ENCODE measurements at regions not wholly inside any gene's neighbourhood (a gene's known extent, or its start where the extent isn't known, plus 50 kb on each side); places are given as distances from the start of the nearest gene placed in this dataset.

DNA sequence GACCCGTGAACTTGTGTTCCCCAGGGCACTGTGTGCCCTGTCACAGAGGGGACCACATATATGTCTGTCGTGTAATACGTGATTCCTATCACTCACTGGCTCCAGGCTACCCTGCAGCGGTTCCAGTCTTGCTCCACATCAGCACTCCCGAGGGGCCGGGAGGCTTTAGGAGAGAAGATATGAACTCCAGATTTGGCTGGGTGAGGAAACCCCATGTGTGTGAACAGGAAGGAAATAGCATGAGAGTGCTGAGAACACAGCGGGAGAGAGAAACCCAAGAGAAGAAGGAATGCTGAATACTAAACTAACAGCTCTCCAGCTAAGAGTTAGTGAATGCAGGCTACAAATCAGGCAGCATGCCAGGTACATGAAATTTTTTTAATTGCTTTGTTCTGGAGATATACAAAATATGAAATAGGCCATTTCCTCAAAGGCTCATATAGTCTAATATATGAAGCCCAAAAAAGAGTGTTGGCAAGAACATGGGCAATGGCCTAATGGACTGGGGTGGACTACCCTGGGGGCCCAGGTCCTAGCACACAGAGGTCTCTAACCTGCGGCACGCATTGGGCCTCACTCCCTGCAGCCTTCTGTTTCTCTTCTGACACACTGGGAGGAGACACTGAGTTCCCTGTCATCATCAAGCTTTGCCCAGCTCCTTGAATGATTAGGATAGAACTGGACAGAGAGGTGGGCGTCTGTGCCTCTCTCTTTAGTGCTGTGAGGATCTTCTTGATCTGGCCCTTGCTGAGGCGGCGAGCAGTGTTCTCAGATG is 372.8 kb upstream of the RAB6C start:
- TF ChIP-seq, protein P1, sequence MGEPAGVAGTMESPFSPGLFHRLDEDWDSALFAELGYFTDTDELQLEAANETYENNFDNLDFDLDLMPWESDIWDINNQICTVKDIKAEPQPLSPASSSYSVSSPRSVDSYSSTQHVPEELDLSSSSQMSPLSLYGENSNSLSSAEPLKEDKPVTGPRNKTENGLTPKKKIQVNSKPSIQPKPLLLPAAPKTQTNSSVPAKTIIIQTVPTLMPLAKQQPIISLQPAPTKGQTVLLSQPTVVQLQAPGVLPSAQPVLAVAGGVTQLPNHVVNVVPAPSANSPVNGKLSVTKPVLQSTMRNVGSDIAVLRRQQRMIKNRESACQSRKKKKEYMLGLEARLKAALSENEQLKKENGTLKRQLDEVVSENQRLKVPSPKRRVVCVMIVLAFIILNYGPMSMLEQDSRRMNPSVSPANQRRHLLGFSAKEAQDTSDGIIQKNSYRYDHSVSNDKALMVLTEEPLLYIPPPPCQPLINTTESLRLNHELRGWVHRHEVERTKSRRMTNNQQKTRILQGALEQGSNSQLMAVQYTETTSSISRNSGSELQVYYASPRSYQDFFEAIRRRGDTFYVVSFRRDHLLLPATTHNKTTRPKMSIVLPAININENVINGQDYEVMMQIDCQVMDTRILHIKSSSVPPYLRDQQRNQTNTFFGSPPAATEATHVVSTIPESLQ (CRISPR knock-in tag; IDR thresholded peaks at IDR 0.05) = no peak
- no peak for TF ChIP-seq NR1H2 (CRISPR knock-in tag; IDR thresholded peaks at IDR 0.05)
- TF ChIP-seq, protein P2, sequence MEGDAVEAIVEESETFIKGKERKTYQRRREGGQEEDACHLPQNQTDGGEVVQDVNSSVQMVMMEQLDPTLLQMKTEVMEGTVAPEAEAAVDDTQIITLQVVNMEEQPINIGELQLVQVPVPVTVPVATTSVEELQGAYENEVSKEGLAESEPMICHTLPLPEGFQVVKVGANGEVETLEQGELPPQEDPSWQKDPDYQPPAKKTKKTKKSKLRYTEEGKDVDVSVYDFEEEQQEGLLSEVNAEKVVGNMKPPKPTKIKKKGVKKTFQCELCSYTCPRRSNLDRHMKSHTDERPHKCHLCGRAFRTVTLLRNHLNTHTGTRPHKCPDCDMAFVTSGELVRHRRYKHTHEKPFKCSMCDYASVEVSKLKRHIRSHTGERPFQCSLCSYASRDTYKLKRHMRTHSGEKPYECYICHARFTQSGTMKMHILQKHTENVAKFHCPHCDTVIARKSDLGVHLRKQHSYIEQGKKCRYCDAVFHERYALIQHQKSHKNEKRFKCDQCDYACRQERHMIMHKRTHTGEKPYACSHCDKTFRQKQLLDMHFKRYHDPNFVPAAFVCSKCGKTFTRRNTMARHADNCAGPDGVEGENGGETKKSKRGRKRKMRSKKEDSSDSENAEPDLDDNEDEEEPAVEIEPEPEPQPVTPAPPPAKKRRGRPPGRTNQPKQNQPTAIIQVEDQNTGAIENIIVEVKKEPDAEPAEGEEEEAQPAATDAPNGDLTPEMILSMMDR (IDR thresholded peaks at IDR 0.05) = no peak
- TF ChIP-seq, protein P3, sequence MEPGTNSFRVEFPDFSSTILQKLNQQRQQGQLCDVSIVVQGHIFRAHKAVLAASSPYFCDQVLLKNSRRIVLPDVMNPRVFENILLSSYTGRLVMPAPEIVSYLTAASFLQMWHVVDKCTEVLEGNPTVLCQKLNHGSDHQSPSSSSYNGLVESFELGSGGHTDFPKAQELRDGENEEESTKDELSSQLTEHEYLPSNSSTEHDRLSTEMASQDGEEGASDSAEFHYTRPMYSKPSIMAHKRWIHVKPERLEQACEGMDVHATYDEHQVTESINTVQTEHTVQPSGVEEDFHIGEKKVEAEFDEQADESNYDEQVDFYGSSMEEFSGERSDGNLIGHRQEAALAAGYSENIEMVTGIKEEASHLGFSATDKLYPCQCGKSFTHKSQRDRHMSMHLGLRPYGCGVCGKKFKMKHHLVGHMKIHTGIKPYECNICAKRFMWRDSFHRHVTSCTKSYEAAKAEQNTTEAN (CRISPR knock-in tag; IDR thresholded peaks at IDR 0.05) = no peak
- no peak for TF ChIP-seq ZNF138 (CRISPR knock-in tag; conservative IDR thresholded peaks at IDR 0.05)
- TF ChIP-seq, protein P4, sequence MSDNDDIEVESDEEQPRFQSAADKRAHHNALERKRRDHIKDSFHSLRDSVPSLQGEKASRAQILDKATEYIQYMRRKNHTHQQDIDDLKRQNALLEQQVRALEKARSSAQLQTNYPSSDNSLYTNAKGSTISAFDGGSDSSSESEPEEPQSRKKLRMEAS (CRISPR knock-in tag; IDR thresholded peaks at IDR 0.05) = no peak
- TF ChIP-seq ZNF263 (CRISPR knock-in tag; IDR thresholded peaks at IDR 0.05; ENCODE audit: low read depth) = no peak
- no peak for TF ChIP-seq ZNF121 (CRISPR knock-in tag; IDR thresholded peaks at IDR 0.05)
- TF ChIP-seq RELA (CRISPR knock-in tag; IDR thresholded peaks at IDR 0.05; ENCODE audit: borderline replicate concordance) = no peak
- TF ChIP-seq, protein P5, sequence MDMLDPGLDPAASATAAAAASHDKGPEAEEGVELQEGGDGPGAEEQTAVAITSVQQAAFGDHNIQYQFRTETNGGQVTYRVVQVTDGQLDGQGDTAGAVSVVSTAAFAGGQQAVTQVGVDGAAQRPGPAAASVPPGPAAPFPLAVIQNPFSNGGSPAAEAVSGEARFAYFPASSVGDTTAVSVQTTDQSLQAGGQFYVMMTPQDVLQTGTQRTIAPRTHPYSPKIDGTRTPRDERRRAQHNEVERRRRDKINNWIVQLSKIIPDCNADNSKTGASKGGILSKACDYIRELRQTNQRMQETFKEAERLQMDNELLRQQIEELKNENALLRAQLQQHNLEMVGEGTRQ (CRISPR knock-in tag; IDR thresholded peaks at IDR 0.05) = no peak
- TF ChIP-seq NFE2L1 (CRISPR knock-in tag; IDR thresholded peaks at IDR 0.05) = no peak
- TF ChIP-seq JUN (CRISPR knock-in tag; IDR thresholded peaks at IDR 0.05) = no peak
